ENCODE measurements at regions not wholly inside any gene's neighbourhood (a gene's known extent, or its start where the extent isn't known, plus 50 kb on each side); places are given as distances from the start of the nearest gene placed in this dataset.

DNA sequence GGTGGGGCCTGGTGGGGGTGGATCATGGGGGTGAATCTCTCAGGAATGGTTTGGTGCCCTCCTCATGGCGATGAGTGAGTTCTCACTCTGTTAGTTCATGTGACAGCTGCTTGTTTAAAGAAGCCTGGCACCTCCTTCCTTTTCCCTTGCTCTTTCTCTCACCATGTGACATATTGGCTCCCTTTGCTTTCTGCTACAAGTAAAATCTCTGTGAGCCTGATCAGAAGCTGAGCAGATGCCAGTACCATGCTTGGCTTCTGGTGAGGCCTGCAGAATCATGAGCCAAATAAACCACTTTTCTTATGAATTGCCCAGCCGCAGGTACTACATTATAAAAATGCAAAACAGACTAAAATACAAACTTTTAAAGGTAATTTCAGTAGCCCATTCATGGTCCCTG, 73.4 kb upstream of the TEX51 start:
- no peak for DNase-seq (ENCODE audit: low read depth in 1 of 2, low spot score in 1 of 2)

DNA sequence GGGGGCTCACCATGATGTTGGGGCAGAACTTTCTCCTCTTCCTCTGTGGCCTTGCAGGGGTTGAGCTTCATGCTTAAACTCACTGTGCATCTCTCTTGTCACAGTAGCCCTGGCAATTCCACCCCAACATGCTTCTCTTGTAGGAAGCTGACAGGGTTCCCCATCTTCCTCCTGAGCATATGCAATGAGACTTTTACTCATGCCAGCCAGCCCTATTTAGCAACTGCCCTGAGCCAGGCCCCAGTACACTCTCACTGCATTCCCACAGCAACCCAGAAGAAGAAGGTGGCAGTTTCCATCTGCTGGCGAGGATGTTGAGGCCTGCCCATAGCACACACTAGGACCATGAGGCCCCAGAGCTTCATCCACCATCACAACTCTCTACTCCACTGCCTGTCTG, 72.2 kb upstream of the TEX51 start:
- DNase-seq (ENCODE audit: low read depth in 1 of 2, low spot score in 1 of 2), result no peak

DNA sequence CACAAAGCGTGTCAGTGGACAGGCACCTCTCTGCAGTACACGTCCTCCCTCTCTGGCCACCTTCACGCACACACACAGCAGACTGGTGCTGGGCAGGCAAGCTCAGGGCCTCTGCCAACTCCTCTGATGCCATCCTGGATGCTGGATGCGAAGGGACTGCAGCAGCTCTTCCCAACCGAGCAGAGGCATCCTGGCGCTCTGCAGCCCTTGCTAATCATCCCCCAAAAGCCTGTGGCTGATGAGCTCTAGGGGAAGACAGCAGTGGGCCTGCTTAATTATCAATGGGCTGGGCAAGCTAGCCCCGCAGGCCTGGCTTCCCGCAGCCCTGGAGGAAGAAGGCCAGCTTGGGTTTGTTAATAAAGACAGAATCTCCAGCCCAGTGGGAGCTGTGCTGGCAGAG, 71.3 kb upstream of the TEX51 start:
- DNase-seq (ENCODE audit: low read depth in 1 of 2, low spot score in 1 of 2), result no peak

DNA sequence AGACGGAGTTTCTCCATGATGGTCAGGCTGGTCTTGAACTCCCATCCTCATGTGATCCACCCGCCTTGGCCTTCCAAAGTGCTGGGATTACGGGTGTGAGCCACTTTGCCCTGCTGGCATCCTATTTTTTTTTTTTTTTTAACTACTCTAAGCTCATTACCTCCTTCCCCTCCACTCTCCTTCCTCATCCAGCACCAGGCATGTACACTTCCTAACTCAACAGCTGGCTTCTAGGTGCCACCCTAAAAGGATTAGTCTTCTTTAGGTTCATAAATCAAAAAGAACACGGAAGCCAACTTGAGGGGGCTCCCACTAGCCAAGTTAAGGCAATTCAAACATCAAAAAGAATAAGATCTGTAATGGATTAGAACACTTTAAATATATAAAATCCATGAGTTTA, 70.6 kb upstream of the TEX51 start:
- DNase-seq (ENCODE audit: low read depth in 1 of 2, low spot score in 1 of 2), result no peak

DNA sequence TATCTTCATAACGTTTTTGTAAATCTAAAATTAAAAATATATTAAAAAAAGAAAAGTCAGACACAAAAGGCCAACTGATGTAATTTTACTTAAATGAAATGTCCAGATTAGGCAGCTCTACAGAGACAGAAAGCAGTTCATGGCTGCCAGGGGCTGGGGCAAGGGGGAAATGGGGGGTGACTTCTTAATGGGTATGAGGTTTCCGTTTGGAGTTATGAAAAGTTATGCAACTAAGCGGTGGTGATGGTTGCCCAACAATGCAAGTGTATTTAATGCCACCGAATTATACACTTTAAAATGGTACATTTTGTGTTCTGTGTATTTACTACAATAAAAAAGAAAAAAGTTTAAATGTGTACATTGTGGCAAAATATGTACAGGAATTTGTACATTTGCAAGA, 70.2 kb upstream of the TEX51 start:
- DNase-seq (ENCODE audit: low read depth in 1 of 2, low spot score in 1 of 2), result no peak

DNA sequence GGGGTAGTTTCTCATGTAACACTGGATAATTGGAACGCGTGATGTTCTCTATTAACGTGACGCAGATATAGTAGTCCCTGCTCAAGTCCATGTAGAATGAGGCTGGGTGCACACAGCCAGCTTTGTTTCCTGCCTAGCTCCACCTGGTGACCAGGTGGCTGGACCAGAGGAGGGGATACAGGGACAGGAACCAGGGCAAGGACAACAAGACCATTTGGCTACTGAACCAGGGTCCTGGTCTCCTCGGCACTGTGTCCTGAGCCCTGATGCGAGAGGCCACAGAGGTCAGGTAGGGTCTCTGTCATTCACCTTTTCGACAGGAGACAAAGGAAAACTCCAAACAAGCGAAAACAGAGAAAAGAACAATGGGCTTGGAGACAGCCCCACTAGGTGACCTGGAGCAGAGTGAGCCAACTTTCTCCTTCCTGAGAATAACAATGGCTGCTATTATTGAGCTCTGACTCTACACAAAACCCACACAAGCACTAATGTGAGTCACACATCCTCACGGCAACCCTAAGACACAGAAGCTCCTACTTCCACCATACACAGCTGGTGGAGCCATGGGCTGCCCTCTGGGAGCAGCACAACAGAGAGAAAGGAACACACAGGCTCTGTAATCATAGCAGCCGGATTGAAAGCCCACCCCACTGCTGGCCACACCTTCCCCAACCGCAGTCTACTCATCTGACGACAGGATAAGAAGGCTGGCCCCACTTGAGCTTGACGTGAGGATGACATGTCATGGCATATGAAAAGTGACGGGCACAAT, 67.3 kb upstream of the TEX51 start:
- DNase-seq (ENCODE audit: low read depth in 1 of 2, low spot score in 1 of 2), result no peak

DNA sequence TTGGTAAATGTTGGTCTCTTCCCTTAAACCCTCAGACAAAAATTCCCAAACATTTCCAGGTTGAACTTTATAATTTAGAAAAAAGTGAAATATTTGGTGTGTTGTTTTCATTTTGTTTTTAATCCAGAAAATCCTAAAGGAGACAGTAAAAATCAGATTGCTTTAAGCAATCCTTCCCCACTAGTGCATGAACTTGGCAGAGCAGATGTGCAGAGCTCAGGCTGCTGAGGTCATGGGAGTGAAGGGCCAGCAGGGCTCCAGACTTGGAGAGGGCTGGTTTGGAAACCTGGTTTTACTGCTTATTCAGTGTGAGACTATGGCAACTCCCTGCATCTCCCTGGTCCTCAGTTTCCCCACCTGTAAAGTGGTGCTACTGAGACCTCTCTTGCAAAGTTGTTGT, 66.7 kb upstream of the TEX51 start:
- DNase-seq (ENCODE audit: low read depth in 1 of 2, low spot score in 1 of 2), result no peak

DNA sequence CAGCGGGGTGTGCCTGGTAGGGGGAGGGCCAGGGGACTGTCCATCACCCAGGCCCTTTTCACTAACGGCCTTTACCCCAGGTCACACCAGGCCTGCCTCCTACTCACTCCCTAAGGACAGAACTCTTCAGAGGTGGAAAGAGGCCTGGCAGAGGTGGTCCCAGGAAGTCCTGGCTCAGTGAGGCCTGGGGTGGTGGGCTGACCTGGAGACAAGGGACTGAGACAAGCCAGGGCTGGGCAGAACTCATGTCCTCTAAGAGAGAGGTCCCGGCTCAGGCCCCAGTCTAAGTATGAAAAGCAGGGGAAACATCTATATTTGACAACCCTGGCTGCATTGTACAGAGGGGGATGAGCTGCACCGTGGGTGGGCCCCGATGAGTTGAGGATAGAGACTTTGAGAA, 65.9 kb upstream of the TEX51 start:
- DNase-seq (ENCODE audit: low read depth in 1 of 2, low spot score in 1 of 2), result no peak

DNA sequence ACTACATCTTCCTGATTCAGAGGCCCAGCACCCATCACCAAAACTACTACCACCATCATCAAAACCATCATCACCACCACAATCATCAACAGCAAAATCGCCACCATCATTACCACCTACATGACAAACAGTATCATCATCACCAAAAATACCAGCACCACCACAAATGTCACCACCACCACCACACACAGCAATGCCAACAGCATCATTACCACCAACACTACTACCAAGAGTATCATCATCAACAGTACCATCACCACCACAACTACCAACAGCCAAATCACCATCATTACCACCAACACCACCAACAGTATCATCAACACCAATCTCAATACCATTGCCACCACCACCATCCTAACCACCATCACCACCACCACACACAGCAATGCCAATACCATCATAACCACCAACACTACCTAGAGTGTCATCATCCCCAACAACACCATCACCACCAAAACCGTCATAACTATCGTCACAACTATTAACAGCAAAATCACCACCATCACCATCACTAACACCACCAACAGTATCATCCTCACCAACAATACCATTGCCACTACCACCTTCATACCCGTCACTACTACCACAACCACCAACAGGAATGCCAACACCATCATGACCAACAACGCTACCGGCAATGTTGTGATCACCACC, 64.6 kb upstream of the TEX51 start:
- no peak for DNase-seq (ENCODE audit: low read depth in 1 of 2, low spot score in 1 of 2)

DNA sequence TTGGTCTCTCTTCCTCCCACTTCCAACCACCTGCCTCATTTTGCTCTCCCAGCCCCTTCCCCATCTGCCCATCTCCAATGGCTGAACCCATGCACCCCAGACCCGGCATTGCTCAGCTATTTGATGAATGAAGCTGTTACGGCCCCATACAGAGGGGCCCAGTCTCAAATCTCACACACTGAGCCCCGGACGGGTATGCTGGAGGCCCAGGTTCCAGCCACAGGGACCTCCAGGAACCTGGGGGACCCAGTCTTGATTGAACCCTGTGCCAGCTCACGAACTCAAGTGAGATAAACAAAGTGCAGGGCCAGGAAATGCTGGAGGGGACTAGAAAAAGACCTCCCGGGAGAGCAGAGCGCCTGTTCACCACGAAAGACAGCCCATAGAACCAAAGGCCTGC, 63.4 kb upstream of the TEX51 start:
- DNase-seq (ENCODE audit: low read depth in 1 of 2, low spot score in 1 of 2), result no peak

DNA sequence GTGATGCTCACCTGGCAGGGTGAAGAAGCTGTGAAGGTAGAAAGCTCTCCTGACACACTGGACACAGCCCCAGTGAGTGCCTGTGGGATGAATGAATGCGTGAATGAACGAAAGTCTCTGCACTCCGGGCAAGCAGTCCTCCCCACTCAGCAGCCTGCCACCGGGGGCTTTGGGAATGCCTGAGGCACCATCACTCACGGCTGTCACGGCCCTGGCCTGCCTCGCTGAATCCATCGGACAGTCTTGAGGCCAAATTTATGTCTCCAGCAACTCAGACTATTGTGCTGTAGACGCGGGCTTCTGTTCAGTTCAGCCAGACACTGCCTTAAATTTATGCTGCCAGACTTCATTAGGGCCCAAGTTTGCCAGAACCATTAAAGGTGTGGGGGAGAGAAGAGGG, 62.9 kb upstream of the TEX51 start:
- DNase-seq (ENCODE audit: low read depth in 1 of 2, low spot score in 1 of 2), result no peak

DNA sequence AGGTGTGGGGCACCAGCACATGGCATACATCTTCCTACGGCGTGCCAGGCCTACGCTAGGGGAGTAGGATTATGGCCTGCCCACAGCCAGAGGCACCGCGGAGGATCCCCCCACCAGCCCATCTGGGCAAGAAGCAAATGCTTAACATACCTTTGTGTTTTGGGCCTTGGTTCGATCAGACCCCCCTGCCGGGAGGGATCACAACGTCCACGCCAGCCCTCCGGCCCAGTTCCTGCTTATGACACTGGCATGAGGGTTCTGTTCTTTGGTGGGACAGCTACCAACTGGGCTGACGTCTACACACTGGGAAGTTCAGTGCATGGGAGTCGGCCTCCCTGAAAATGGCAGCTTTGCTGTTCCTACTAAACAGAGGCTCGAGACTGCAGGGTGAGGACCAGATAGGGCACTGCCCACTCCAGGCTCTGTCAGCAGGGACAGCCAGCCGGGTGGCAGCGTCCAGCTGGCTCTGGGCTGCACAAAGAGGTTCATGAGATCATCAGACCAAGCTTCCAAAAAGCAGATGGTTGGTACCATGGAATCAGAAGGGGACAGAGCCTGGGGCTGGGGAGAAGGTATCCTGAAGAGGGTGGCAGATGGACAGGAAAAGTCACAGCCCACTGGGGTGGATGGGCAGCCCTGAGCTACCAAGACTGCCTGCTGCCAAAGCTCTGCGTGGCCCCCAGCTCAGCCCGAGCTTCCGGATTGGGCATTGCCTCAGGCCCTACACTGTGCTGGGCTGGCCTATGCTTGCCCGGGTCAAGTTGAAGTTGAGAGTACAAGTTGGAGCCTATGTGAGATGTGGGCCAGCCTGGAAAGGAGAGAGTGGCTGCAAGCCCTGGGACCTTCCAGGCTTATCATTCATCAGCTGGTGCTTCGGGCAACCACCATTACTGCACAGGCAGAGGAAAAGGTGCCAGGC, 61.7 kb upstream of the TEX51 start:
- DNase-seq (ENCODE audit: low read depth in 1 of 2, low spot score in 1 of 2), result no peak

DNA sequence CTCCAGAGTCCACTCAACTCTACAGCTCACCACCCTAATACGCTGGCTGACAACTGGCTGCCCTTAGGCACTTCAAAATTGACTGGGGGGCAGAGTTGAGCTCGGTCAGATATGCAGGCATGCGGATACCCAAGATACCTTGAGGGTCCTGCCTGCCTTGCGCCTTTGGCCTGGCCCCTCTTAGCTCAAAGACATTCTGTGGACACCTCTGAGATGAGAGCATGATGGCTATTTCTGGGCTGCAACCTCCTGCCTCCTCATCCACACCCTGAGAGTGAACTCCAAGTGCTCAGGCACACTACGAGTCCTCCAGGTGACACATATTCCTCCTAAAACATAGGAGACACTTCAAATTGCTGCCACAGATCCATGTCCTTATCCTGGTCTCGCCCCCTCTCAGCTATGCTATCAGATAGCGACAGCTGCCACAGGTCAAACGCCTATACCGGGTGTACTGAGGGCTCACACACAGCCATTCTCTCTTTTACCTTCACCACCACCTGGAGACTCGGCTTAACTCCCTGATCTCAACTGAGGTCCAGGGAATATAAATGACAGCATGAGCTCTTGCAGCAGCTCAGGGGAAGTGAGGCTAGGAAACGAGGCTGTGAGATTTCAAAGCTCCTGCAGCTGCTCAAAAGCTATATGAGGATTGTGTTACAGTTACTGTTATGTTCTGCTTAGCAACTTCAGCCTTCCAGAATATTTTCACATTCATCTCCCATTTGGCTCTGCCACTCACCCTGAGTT, 60.5 kb upstream of the TEX51 start:
- DNase-seq (ENCODE audit: low read depth in 1 of 2, low spot score in 1 of 2), result no peak

DNA sequence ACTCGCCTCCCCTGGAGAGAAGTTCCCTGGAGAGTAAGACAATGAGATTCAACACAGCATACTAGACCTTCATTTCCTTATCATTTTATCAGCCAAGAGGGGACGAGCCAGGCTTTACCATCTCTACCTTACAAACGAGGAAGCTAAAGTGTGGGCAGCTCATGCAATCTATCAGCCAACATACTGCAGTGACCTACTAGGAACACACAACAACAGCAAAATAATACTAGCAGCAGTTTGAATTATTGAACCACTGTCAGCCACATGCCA, 60.0 kb upstream of the TEX51 start:
- no peak for DNase-seq (ENCODE audit: low read depth in 1 of 2, low spot score in 1 of 2)

DNA sequence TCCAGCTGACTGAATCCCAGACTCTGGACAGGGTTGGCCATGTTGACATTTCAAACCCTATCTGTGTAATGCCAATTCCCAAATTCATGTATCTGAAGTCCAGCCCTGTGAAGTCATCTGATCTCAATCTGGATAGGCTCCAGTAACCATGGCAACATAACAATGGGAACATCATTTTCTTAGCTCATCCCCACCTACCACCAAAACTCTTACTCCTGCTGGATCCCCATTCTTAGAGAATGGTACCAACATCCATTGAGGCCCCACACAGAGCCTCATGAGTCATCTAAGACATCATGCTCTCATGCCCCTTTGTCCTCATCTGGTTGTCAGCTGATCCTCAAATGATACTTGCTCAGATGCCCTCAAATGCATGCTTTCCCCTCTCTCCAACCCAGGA, 58.9 kb upstream of the TEX51 start:
- no peak for DNase-seq (ENCODE audit: low read depth in 1 of 2, low spot score in 1 of 2)

DNA sequence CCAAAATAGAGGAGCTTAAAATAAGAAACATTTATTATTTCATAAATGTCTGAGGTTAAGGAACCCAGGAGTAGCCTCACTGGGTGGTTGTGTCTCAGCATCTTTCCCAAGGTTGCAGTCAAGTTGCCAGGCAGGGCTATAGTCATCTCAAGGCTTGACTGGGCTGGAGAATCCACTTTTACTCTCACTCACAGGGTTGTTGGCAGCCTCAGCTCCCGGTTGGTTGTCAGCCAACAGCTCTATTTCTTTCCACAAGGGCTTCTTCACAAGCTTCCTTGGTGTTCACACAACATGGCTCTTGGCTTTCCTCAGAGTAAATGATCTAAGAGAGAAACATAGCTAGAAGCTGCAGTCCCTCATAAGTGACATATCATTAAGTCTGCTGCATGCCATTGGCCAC, 55.6 kb upstream of the TEX51 start:
- DNase-seq (ENCODE audit: low read depth in 1 of 2, low spot score in 1 of 2), result no peak

DNA sequence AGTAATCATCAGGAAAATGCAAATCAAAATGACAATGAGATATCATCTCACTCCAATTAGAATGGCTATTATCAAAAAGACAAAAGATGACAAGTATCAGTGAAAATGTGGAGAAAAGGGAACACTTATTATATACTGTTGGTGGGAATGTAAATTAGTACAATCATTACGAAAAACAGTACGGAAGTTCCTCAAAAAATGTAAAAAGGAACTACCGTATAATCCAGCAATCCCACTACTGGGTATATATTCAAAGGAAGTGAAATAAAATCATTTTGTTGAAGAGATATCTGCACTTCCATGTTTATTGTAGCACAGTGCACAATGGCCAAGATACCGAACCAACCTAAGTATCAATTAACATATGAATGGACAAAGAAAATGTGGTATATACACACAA, 52.4 kb upstream of the TEX51 start:
- no peak for DNase-seq (ENCODE audit: low read depth in 1 of 2, low spot score in 1 of 2)

Data from activated T-helper 1 cell treated with anti-CD3 and anti-CD28 coated beads, Interleukin-2, amount 50 U/mL, for 16 hours (primary cell).